Neural progenitor cell (in vitro differentiated cells): ENCODE measurements at regions not wholly inside any gene's neighbourhood (a gene's known extent, or its start where the extent isn't known, plus 50 kb on each side); places are given as distances from the start of the nearest gene placed in this dataset.
A peak's percentile ranks its signal among the peaks of the same experiment; 100 is the strongest.

Experiments used
- DNase-seq: peaks from one replicate; pipeline ENCODE4 v3.0.0-alpha.2; 2016; ENCODE audit warnings: low spot score
- H2AFZ ChIP-seq: fragments of 200-600 bp; sonication (generic); replicated peaks from 2 replicates; pipeline ENCODE4 v1.6.1; 2016; ENCODE audit warnings: antibody characterized with exemption
- H3F3A ChIP-seq: fragments of 200-600 bp; sonication (generic); 2 replicates; pipeline ENCODE4 v1.6.1; 2016; ENCODE audit warnings: antibody characterized with exemption, low read depth
- H3K27ac ChIP-seq: fragments of 200-600 bp; sonication (generic); 2 replicates; pipeline ENCODE4 v1.5.1; 2016; ENCODE audit warnings: mild to moderate bottlenecking
- H3K27me3 ChIP-seq: fragments of 200-600 bp; sonication (generic); 2 replicates; pipeline ENCODE4 v1.6.1; 2016; ENCODE audit warnings: mild to moderate bottlenecking, moderate library complexity
- H3K36me3 ChIP-seq: fragments of 200-600 bp; sonication (generic); 2 replicates; pipeline ENCODE4 v1.5.1; 2016
- H3K4me1 ChIP-seq: fragments of 200-600 bp; sonication (generic); 2 replicates; pipeline ENCODE4 v1.6.1; 2016; ENCODE audit warnings: mixed run types
- H3K4me2 ChIP-seq: fragments of 200-600 bp; sonication (generic); 2 replicates; pipeline ENCODE4 v1.6.1; 2016
- H3K4me3 ChIP-seq: fragments of 200-600 bp; sonication (generic); 2 replicates; pipeline ENCODE4 v1.5.1; 2016
- H3K79me2 ChIP-seq: fragments of 200-600 bp; sonication (generic); 2 replicates; pipeline ENCODE4 v1.6.1; 2016; ENCODE audit warnings: low read depth
- H3K9ac ChIP-seq: fragments of 200-600 bp; sonication (generic); 2 replicates; pipeline ENCODE4 v1.6.1; 2016
- H3K9me3 ChIP-seq: fragments of 200-600 bp; sonication (generic); 2 replicates; pipeline ENCODE4 v1.5.1; 2016; ENCODE audit warnings: low read depth
- H4K20me1 ChIP-seq: fragments of 200-600 bp; sonication (generic); 2 replicates; pipeline ENCODE4 v1.6.1; 2016; ENCODE audit warnings: low read depth
- H3K27ac Mint-ChIP-seq: 3 replicates; pipeline ENCODE4 v1.8.0; 2021; ENCODE audit warnings: mixed read lengths
- H3K27me3 Mint-ChIP-seq: 2 replicates; pipeline ENCODE4 v1.8.0; 2022; ENCODE audit warnings: low read depth, mild to moderate bottlenecking, inconsistent platforms, moderate library complexity, mixed read lengths; ENCODE audit not compliant: insufficient read depth
- H3K36me3 Mint-ChIP-seq: 3 replicates; pipeline ENCODE4 v1.8.0; 2021; ENCODE audit warnings: mixed read lengths
- H3K4me1 Mint-ChIP-seq: 3 replicates; pipeline ENCODE4 v1.8.0; 2021; ENCODE audit warnings: mixed read lengths
- H3K4me3 Mint-ChIP-seq: 3 replicates; pipeline ENCODE4 v1.8.0; 2021; ENCODE audit warnings: mild to moderate bottlenecking, moderate library complexity, mixed read lengths
- H3K9me3 Mint-ChIP-seq: 3 replicates; pipeline ENCODE4 v1.8.0; 2020; ENCODE audit warnings: mixed read lengths
- EZH2 ChIP-seq: fragments of 200-600 bp; sonication (generic); IDR thresholded peaks from 2 replicates; pipeline ENCODE4 v1.6.1; 2017; ENCODE audit warnings: antibody characterized with exemption, mild to moderate bottlenecking, moderate library complexity
- EZH2phosphoT487 ChIP-seq: fragments of 200-600 bp; sonication (generic); IDR thresholded peaks from 2 replicates; pipeline ENCODE4 v1.6.1; 2017; ENCODE audit warnings: antibody characterized with exemption
- TF ChIP-seq, protein P1 (sequence below): fragments of 200-600 bp; sonication (generic); IDR thresholded peaks from 2 replicates; pipeline ENCODE4 v1.5.1; 2017; ENCODE audit warnings: antibody characterized with exemption, mild to moderate bottlenecking

- Histone ChIP-seq H4K20me1 (no peaks in the 10 kb centered on the region), H3K4me1 (peaks cover 85% of the 10 kb centered on the region), H2AFZ (no peak overlapping the region), H3K27ac (peak overlapping the region; percentile 86), H3K9me3 (no peaks in the 10 kb centered on the region), H3K36me3 (no peaks in the 10 kb centered on the region), H3K9ac (no peak overlapping the region), H3K27me3 (no peaks in the 10 kb centered on the region), H3K4me2 (peak overlapping the region; percentile 73), H3K79me2 (peaks cover 24% of the 10 kb centered on the region), H3F3A (peaks cover 86% of the 10 kb centered on the region), H3K4me3 (peak overlapping the region; percentile 21)
- H3K36me3 Mint-ChIP-seq: no peaks in the 10 kb centered on the region
- H3K4me3 Mint-ChIP-seq: peak overlapping the region; percentile 58
- TF ChIP-seq EZH2 (no peak), EZH2phosphoT487 (no peak)
- TF ChIP-seq, protein P1, sequence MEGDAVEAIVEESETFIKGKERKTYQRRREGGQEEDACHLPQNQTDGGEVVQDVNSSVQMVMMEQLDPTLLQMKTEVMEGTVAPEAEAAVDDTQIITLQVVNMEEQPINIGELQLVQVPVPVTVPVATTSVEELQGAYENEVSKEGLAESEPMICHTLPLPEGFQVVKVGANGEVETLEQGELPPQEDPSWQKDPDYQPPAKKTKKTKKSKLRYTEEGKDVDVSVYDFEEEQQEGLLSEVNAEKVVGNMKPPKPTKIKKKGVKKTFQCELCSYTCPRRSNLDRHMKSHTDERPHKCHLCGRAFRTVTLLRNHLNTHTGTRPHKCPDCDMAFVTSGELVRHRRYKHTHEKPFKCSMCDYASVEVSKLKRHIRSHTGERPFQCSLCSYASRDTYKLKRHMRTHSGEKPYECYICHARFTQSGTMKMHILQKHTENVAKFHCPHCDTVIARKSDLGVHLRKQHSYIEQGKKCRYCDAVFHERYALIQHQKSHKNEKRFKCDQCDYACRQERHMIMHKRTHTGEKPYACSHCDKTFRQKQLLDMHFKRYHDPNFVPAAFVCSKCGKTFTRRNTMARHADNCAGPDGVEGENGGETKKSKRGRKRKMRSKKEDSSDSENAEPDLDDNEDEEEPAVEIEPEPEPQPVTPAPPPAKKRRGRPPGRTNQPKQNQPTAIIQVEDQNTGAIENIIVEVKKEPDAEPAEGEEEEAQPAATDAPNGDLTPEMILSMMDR: no peak
- H3K27ac Mint-ChIP-seq: peak overlapping the region; percentile 97
- H3K27me3 Mint-ChIP-seq: no peaks in the 10 kb centered on the region
- H3K4me1 Mint-ChIP-seq: peaks cover 67% of the 10 kb centered on the region
- no peaks in the 10 kb centered on the region for H3K9me3 Mint-ChIP-seq
- DNase-seq: peak; percentile 65
Observed at GRCh38 chr13:99687723-99688397, 186.6 kb downstream of the TM9SF2 start.

DNA sequence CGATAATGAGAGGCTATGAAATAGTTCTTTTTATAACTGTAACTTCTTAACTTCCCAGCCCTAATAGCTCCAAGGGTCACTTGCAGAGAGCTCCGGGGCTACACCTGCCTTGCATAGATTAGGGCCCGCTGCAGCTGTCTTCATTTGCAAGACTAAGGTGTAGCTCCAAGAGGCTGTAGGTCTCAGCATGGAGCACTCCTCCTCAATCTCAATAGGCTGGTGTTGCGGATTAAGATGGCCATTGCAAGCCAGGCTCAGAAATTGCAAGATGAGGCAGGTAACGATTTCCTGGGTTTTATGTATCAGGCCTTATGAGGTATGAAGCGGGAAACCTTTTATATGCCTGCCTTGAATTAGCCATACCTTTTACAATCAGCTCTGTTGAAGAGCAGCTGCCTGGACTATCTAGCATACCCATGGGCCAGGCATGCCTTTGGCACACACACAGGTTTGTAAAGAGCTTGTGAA is 185.7 kb downstream of the TM9SF2 start:
- Histone ChIP-seq H3K4me2 (peak overlapping the region; percentile 73), H2AFZ (no peak overlapping the region), H3F3A (peaks cover 79% of the 10 kb centered on the region), H3K4me1 (peaks cover 78% of the 10 kb centered on the region), H3K9me3 (no peaks in the 10 kb centered on the region), H3K36me3 (no peaks in the 10 kb centered on the region), H3K9ac (no peak overlapping the region), H3K27me3 (no peaks in the 10 kb centered on the region), H3K79me2 (peaks cover 20% of the 10 kb centered on the region), H3K4me3 (peak overlapping the region; percentile 21), H3K27ac (peak overlapping the region; percentile 86), H4K20me1 (no peaks in the 10 kb centered on the region)
- Mint-ChIP-seq H3K4me1 (peaks cover 60% of the 10 kb centered on the region), H3K36me3 (no peaks in the 10 kb centered on the region), H3K4me3 (peak overlapping the region; percentile 52), H3K27ac (peak overlapping the region; percentile 97), H3K27me3 (no peaks in the 10 kb centered on the region), H3K9me3 (no peaks in the 10 kb centered on the region)
- TF ChIP-seq, protein P1: no peak
- TF ChIP-seq EZH2 (no peak), EZH2phosphoT487 (no peak)
- DNase-seq: peak; percentile 72

DNA sequence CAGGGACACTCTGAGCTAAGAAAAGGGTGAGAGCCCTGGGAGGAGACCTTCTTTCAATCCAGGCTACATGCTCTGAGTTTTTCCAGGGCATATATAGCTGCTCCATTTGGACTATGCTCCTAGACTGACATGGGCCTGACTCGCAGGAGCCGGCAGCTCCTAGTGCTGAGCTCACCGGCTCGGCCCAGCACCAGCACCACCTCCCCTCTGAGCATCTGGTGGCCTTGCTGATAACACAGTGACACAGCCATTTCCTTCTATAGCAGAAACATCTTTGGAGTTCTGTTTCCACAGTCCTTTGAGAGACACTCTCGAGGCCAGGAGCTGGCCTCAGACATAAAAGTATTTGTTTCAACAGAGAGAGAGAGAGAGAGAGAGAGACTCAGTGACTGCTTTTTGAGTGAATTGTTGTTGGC is 184.9 kb downstream of the TM9SF2 start:
- no peaks in the 10 kb centered on the region for H3K9me3 Mint-ChIP-seq
- Histone ChIP-seq H3K9ac (no peak overlapping the region), H4K20me1 (no peaks in the 10 kb centered on the region), H3F3A (peaks cover 71% of the 10 kb centered on the region), H3K27ac (peak overlapping the region; percentile 86), H3K27me3 (no peaks in the 10 kb centered on the region), H3K79me2 (peaks cover 20% of the 10 kb centered on the region), H2AFZ (no peak overlapping the region), H3K4me2 (peak overlapping the region; percentile 73), H3K36me3 (no peaks in the 10 kb centered on the region), H3K4me1 (peaks cover 70% of the 10 kb centered on the region), H3K4me3 (peak overlapping the region; percentile 21), H3K9me3 (no peaks in the 10 kb centered on the region)
- H3K4me1 Mint-ChIP-seq: peaks cover 52% of the 10 kb centered on the region
- H3K27ac Mint-ChIP-seq: peak overlapping the region; percentile 98
- H3K4me3 Mint-ChIP-seq: no peak overlapping the region
- no peaks in the 10 kb centered on the region for H3K27me3 Mint-ChIP-seq
- DNase-seq: peak; percentile 30
- TF ChIP-seq EZH2phosphoT487: no peak
- TF ChIP-seq EZH2: no peak
- TF ChIP-seq, protein P1: no peak
- H3K36me3 Mint-ChIP-seq: no peaks in the 10 kb centered on the region
